Bone marrow (tissue), 2 donors: ENCODE measurements at regions not wholly inside any gene's neighbourhood (a gene's known extent, or its start where the extent isn't known, plus 50 kb on each side); places are given as distances from the start of the nearest gene placed in this dataset.

ENCODE experiments used
- DNase-seq, 2 donors: peaks; one replicate each; lab custom pipeline; 2025; lab: John Stamatoyannopoulos, UW

DNA sequence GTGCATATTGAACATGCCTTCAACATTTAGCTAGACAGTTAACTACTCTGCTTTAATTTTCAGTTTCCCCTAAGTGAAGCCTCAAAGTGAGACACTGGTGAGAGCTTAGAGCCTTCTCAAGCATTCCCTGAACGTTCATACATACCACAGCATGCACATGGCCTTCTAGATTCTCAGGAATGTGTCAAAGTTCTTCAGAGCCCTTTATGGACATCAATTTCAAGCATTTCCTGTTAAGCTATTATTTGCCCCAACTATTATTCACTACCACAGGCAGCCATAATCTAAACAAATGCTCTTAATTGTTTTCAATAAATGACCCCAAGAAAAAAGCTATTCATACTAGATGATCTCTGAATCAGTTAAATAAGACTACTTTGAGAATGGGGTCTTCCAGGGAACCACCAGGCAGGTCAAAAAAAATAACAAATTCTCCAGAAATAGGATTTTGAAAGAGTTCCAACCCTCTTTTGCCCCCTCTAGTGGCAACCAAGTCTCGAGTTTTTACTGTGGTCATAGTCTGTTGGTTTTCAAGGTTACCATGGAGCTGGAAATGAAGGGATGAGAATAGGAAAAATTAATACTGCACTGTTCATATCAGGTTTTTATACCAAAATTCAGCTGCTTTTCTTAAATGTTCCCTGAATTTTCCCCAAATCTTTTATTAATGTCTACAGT, 235.4 kb downstream of the RAB28 start:
- no peak for DNase-seq

- DNase-seq = no peak
Observed at GRCh38 chr4:13246107-13246506, 238.0 kb downstream of the RAB28 start.

DNA sequence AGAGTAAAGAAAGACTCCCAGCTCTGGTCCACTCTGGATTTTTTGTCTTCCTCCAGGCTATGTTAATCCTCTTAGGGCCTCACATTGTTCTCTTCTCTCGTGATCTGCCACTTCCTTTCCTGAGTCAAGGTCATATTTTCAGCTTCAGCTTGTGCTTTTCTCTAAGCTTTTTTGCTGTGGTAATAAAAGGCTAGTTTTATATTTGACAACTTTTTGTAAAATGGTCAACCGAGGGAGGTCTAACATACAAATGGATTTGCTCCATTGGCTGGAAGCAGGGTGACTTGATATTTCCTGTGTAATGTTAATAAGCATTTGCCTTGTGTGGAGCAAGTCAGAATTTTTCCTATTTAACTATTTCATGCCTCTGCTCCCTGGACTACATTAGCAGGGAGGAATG, 239.7 kb downstream of the RAB28 start:
- no peak for DNase-seq

DNA sequence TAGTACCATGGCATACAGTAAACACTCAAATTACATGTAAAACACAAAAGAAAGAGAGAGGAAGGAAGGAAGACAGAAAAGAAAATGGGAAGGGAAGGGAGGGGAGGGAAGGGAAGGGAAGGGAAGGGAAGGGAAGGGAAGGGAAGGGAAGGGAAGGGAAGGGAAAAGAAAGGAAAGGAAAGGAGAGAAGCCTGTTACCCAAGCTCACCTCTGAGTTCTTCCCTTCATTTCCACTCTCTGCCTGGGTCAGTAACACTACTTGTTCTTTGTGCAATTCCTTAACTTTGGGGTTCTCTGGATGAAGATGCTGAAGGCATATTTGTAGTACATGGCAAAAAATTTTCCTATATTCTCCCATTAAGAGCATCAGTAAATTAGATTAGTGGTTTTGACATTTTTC, 241.0 kb downstream of the RAB28 start:
- no peak for DNase-seq

GRCh38 chr4:13240066-13240465, 244.1 kb downstream of the RAB28 start:
- no peak for DNase-seq

- no peak for DNase-seq
Observed at GRCh38 chr4:13238936-13239335, 245.2 kb downstream of the RAB28 start.

DNA sequence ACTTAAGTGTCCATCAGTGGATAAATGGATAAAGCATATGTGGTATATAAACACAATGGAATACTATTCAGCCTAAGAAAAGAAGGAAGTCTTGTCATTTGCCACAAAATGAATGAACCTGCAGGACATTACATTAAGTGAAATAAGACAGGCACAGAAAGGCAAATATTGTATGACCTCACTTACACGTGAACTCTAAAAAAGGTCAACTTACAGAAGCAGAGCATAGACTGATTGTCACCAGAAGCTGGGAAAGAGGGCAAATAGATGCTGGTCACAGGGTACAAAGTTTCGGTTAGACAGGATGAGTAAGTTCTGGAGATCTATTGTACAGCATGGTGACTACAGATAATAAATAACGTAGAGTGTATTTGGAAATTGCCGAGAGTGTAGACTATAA, 247.7 kb downstream of the RAB28 start:
- DNase-seq = no peak

DNA sequence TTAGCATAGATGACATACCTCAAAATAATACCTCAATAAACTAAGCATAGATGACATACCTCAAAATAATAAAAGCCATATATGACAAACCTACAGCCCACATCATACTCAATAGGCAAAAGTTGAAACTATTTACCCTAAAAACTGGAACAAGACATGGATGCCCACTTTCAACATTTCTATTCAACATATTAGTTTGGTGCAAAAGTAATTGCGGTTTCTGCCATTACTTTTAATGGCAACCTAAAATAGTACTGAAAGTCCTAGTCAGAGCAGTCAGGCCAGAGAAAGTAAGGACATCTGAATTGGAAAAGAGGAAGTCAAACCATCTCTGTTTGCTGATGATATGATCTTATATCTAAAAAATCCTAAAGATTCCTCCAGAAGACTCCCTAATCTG, 250.4 kb downstream of the RAB28 start:
- DNase-seq = no peak

DNA sequence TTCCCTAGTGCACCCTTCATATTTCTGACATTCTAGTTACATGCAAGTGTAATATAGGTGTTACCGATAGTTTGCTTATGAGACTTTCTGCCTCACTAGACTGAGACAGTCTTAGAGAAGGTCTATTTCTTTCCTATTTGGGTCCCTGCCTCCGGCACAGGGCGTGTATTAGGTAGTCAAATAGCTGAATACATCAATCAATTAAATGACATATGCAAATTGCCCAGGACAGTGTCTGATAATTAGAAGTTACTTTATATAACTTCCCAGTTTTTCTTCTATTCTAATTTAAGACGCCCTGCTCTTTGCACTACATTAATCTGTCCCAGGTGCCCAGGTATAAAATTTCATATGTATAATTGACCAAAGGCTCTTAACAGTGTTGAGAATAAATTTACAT, 264.2 kb downstream of the RAB28 start:
- DNase-seq = no peak

- DNase-seq = no peak
Observed at GRCh38 chr4:13218326-13218958, 265.7 kb downstream of the RAB28 start.

GRCh38 chr4:13215560-13215959, 268.6 kb downstream of the RAB28 start:
- no peak for DNase-seq

DNA sequence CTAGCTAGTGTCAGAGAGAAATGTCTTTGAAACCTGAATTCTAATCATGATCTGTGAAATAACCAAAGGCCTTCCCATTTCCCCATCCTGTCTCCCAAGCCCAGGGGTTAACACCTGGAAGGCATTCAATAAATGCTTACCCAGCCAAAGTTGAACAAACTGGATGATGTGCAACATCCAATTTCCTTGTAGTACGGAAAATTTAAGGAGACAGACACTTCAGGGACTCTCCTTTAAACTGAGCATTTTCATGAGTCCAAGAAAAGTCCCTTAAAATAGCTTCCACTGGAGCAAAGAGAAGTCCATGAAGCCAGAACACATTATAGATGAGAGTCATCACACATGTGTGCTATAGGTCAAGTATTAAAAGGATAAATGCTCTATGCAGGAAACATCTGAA, 271.2 kb downstream of the RAB28 start:
- DNase-seq = no peak

- DNase-seq = no peak
Observed at GRCh38 chr4:13209600-13209999, 274.5 kb downstream of the RAB28 start.

DNA sequence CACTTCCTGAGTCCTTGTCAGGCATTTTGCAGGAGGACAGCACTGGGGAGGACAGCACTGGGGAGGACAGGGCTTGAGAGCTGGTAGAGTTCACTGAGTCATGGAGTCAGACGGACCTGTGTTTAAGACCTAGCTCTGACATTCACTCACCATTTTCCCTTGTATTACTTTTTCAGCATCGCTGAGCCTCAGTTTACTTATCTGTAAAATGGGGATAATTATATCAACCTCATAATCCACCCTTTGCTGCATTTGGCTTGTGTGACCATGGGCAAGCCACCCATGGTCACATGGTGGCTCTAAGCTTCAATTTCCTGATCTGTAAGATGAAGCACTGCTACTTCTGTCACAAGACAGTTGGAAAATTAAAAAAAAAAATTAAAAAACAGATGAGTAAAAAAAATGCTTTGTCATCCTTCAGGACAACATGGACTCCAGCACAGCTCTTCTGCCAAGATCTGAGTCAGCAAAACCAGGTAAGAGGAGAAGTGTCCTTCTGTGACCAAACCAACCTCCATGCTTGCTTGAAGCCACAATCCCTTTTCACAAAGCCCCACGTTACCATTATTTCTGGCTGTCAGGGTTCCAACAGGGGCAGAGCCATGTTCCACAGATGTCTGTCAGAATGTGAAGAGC, 275.5 kb downstream of the RAB28 start:
- no peak for DNase-seq

- DNase-seq = no peak
Observed at GRCh38 chr4:13207226-13207625, 276.9 kb downstream of the RAB28 start.

DNA sequence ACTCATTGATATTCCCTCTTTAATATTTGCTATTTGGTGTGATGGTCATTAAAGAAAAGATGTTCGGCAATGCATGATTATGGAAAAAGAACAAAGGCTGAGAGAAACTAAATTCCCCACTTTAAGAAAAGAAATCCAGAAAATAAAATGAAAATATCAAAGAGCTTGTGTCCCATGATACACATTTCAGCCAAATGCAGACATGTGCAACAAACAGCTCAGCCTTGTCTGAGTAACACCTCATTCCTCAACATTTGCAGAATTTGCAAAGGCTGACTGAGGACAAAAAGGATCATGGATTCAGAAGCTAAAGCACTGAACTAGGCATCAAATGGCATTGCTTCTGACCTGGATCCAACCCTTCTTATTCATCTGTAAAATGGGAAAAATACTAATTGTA, 281.0 kb downstream of the RAB28 start:
- DNase-seq = no peak

GRCh38 chr4:13202701-13203100, 281.4 kb downstream of the RAB28 start:
- DNase-seq = no peak

DNA sequence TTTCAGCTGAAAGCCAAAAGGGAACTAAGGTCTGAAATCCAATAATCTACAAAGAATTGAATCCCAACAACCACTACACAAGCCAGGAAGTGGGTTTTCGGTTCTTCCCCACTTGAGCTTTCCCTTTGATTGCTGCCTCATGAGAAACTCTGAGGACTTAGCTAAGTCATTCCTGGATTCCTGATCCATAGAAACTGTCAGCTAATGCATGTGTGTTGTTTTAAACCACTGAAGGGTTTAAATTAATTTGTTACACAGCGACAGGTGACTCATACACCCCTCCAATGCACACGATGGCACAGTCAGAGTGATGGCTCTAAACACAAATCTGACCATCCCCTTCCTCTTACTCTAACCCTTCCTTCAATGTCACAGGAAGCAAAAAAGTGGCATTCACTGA, 282.9 kb downstream of the RAB28 start:
- DNase-seq = no peak

GRCh38 chr4:13196721-13197120, 287.4 kb downstream of the RAB28 start:
- DNase-seq = no peak

DNA sequence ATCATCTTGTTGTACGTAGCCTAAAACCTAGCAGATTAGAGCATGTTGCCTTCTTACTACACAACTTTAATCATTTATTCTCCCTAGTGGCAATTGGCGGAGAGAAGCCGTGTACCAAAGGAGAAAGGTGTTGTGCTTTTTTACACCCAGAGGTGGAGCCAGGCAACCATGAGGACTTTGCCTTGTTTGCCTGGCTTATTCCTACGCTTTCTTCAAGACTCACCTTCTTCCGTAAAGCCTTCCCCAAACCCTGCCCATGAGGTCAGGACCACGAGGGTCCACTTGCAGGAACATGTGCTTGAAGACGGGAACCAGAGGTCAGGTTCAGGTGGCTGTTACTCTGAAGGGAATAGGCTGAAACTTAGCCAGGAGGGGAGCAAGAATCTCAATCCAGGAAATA, 290.5 kb downstream of the RAB28 start:
- DNase-seq = no peak

GRCh38 chr4:13190093-13190721, 293.9 kb downstream of the RAB28 start:
- no peak for DNase-seq

- no peak for DNase-seq
Observed at GRCh38 chr4:13184199-13184598, 299.9 kb downstream of the RAB28 start.

DNA sequence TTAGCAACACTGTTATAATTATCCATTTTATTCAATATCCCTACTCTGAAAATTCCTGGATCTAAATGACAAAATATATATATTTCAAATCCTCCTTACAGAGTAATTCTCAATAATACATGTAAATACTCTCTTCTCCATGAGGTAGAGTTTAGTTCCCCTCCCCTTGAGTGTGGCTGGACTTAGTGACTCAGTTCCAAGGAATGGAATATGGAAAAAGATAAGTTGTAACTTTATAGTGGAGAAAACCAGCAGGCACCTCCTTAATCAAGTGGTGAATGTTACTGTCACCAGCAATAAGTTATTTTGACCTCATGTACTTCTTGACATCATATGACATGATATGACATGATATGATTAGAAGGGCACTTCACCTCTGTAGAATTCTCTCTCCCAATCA, 302.0 kb downstream of the RAB28 start:
- DNase-seq = no peak
